Thyroid gland (tissue), 4 donors: ENCODE measurements at regions not wholly inside any gene's neighbourhood (a gene's known extent, or its start where the extent isn't known, plus 50 kb on each side); places are given as distances from the start of the nearest gene placed in this dataset.

Experiments used
- POLR2A ChIP-seq, 2 donors: fragments of 450-650 bp; IDR thresholded peaks; one replicate each; pipeline ENCODE4 v1.6.1; 2017; ENCODE audit warnings: antibody characterized with exemption in 2 of 2, mild to moderate bottlenecking in 2 of 2, moderate library complexity in 1 of 2
- TF ChIP-seq, protein P1 (sequence below), 6 experiments: fragments of 200-600 bp in 3 of 6; fragments of 450-650 bp in 3 of 6; sonication (generic) in 3 of 6; IDR thresholded peaks; one replicate each; pipeline ENCODE4 v1.5.1; 2016 to 2019; ENCODE audit warnings: antibody characterized with exemption in 6 of 6, mild to moderate bottlenecking in 2 of 6, inconsistent platforms in 1 of 6, moderate library complexity in 1 of 6

DNA sequence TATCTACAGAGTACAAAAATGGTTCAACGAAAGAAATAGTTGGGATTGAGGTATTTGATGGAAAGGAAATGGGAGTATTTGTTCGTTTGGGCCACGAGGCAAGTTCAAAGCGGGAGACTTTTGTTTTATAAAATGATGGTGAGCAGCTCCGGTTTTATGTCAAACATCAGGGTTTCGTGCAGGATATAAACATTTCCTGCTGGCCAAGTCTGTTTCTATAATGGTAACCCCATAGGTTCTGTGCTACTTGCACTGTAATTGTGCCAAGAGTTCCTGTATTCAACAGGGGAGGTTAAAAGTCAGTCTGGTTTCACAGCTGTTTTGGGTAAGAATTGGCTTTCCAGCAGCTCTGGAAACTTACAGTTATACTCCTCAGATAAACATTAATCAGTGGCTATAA lies 290.3 kb upstream of the NRIP1 start:
- TF ChIP-seq, protein P1, sequence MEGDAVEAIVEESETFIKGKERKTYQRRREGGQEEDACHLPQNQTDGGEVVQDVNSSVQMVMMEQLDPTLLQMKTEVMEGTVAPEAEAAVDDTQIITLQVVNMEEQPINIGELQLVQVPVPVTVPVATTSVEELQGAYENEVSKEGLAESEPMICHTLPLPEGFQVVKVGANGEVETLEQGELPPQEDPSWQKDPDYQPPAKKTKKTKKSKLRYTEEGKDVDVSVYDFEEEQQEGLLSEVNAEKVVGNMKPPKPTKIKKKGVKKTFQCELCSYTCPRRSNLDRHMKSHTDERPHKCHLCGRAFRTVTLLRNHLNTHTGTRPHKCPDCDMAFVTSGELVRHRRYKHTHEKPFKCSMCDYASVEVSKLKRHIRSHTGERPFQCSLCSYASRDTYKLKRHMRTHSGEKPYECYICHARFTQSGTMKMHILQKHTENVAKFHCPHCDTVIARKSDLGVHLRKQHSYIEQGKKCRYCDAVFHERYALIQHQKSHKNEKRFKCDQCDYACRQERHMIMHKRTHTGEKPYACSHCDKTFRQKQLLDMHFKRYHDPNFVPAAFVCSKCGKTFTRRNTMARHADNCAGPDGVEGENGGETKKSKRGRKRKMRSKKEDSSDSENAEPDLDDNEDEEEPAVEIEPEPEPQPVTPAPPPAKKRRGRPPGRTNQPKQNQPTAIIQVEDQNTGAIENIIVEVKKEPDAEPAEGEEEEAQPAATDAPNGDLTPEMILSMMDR (IDR thresholded peaks at IDR 0.05): no peak
- TF ChIP-seq POLR2A (IDR thresholded peaks at IDR 0.05): no peak
